Spleen (tissue), 7 donors: ENCODE measurements at regions not wholly inside any gene's neighbourhood (a gene's known extent, or its start where the extent isn't known, plus 50 kb on each side); places are given as distances from the start of the nearest gene placed in this dataset.

Experiments
- CTCF ChIP-seq, 11 experiments: fragments of 200-600 bp in 7 of 11; fragments of 450-650 bp in 4 of 11; sonication (generic) in 4 of 11; IDR thresholded peaks in 8 of 11; conservative IDR thresholded peaks in 3 of 11; 1 replicate in 7 of 11; 2 replicates in 4 of 11; pipeline versions ENCODE4 v1.4.0 to v1.8.0; 2016 to 2021; ENCODE audit warnings: antibody characterized with exemption in 11 of 11, inconsistent platforms in 4 of 11, mild to moderate bottlenecking in 1 of 11
- POLR2A ChIP-seq, 3 donors: fragments of 450-650 bp; IDR thresholded peaks; one replicate each; pipeline ENCODE4 v1.5.1; 2017; ENCODE audit warnings: antibody characterized with exemption in 3 of 3, mild to moderate bottlenecking in 1 of 3
- POLR2AphosphoS5 ChIP-seq, 3 donors: sonication (generic); formaldehyde crosslinking; IDR thresholded peaks; one replicate each; pipeline ENCODE4 v1.5.1; 2017; ENCODE audit warnings: antibody characterized with exemption in 3 of 3
- donor health status: DM: no; HTN: no; CAD: no; lungs with moderate emphysema.
- donor health status: DM: no; HTN: no; CAD: no.
- donor health status: DM: no; HTN: no; CAD: no.

GRCh38 chr3:81027344-81027743 lies 734.1 kb downstream of the GBE1 start:
- no peak for TF ChIP-seq POLR2AphosphoS5 (IDR thresholded peaks at IDR 0.05)
- TF ChIP-seq CTCF (IDR thresholded peaks at IDR 0.05 in 8 of 11, conservative IDR thresholded peaks at IDR 0.05 in 3 of 11) = no peak
- no peak for TF ChIP-seq POLR2A (IDR thresholded peaks at IDR 0.05)
